RWPE2 (cell line): ENCODE measurements at regions not wholly inside any gene's neighbourhood (a gene's known extent, or its start where the extent isn't known, plus 50 kb on each side); places are given as distances from the start of the nearest gene placed in this dataset.

Experiments used
- ATAC-seq: fragments of 200-7000 bp; cut with Tn5 transposase; 3 replicates; pipeline ENCODE4 v1.9.1; 2021; ENCODE audit warnings: low read depth
- DNase-seq: peaks from one replicate; pipeline ENCODE4 v3.0.0-alpha.2; 2020; ENCODE audit warnings: low spot score
- H3K27ac ChIP-seq: fragments of 450-650 bp; 2 replicates; pipeline ENCODE4 v1.5.1; 2017; ENCODE audit warnings: mild to moderate bottlenecking; ENCODE audit not compliant: poor library complexity, severe bottlenecking
- H3K27me3 ChIP-seq: fragments of 250-450 bp; sonication (Bioruptor Pico); 2 replicates; pipeline ENCODE4 v1.5.1; 2021; ENCODE audit warnings: mild to moderate bottlenecking, moderate library complexity; ENCODE audit not compliant: insufficient read depth, poor library complexity, severe bottlenecking
- H3K36me3 ChIP-seq: fragments of 250-450 bp; sonication (Bioruptor Pico); 2 replicates; pipeline ENCODE4 v1.5.1; 2020; ENCODE audit warnings: low read depth, mild to moderate bottlenecking, moderate library complexity
- H3K4me1 ChIP-seq: fragments of 250-450 bp; sonication (Bioruptor Pico); 2 replicates; pipeline ENCODE4 v1.5.1; 2021; ENCODE audit warnings: mild to moderate bottlenecking, moderate library complexity; ENCODE audit not compliant: insufficient read depth, poor library complexity, severe bottlenecking
- H3K4me3 ChIP-seq: fragments of 250-450 bp; sonication (Bioruptor Pico); 2 replicates; pipeline ENCODE4 v1.5.1; 2021; ENCODE audit warnings: mild to moderate bottlenecking, moderate library complexity; ENCODE audit not compliant: severe bottlenecking
- H3K9me3 ChIP-seq: fragments of 250-450 bp; sonication (Bioruptor Pico); 2 replicates; pipeline ENCODE4 v1.5.1; 2021; ENCODE audit warnings: mild to moderate bottlenecking, moderate library complexity; ENCODE audit not compliant: severe bottlenecking
- CTCF ChIP-seq: fragments of 450-650 bp; IDR thresholded peaks from one replicate; pipeline ENCODE4 v1.5.1; 2017; ENCODE audit warnings: mild to moderate bottlenecking, moderate library complexity; ENCODE audit not compliant: poor library complexity, severe bottlenecking

GRCh38 chr1:30173560-30173959 lies 549.8 kb downstream of the MATN1 start:
- H3K4me1 ChIP-seq = no peaks in the 10 kb centered on the region
- ATAC-seq (no peak), DNase-seq (no peak)
- H3K36me3 ChIP-seq = no peaks in the 10 kb centered on the region
- H3K27ac ChIP-seq = no peak overlapping the region
- H3K9me3 ChIP-seq = no peaks in the 10 kb centered on the region
- peaks cover 20% of the 10 kb centered on the region for H3K27me3 ChIP-seq
- TF ChIP-seq CTCF = no peak
- H3K4me3 ChIP-seq = no peak overlapping the region

GRCh38 chr1:30172757-30173156 lies 550.6 kb downstream of the MATN1 start:
- Histone ChIP-seq H3K4me3 (no peak overlapping the region), H3K36me3 (no peaks in the 10 kb centered on the region), H3K4me1 (no peaks in the 10 kb centered on the region), H3K27ac (no peak overlapping the region), H3K27me3 (peaks cover 25% of the 10 kb centered on the region), H3K9me3 (no peaks in the 10 kb centered on the region)
- no peak for DNase-seq
- no peak; the same call in 2 of the 3 replicates for ATAC-seq
- no peak for TF ChIP-seq CTCF

- Histone ChIP-seq H3K27me3 (peaks cover 25% of the 10 kb centered on the region), H3K27ac (no peak overlapping the region), H3K36me3 (no peaks in the 10 kb centered on the region), H3K9me3 (no peaks in the 10 kb centered on the region), H3K4me1 (no peaks in the 10 kb centered on the region), H3K4me3 (no peak overlapping the region)
- no peak for TF ChIP-seq CTCF
- DNase-seq = no peak
- ATAC-seq = no peak
These were observed 551.1 kb downstream of the MATN1 start for GRCh38 chr1:30172299-30172694.

GRCh38 chr1:30171537-30172298 lies 551.7 kb downstream of the MATN1 start:
- no peak for DNase-seq
- H3K9me3 ChIP-seq = no peaks in the 10 kb centered on the region
- no peak overlapping the region for H3K27ac ChIP-seq
- H3K27me3 ChIP-seq = peaks cover 22% of the 10 kb centered on the region
- no peak for ATAC-seq
- H3K36me3 ChIP-seq = no peaks in the 10 kb centered on the region
- no peak for TF ChIP-seq CTCF
- H3K4me1 ChIP-seq = no peaks in the 10 kb centered on the region
- no peak overlapping the region for H3K4me3 ChIP-seq

GRCh38 chr1:30169269-30169668 lies 554.1 kb downstream of the MATN1 start:
- no peak for ATAC-seq
- Histone ChIP-seq H3K36me3 (no peaks in the 10 kb centered on the region), H3K4me3 (no peak overlapping the region), H3K9me3 (no peaks in the 10 kb centered on the region), H3K27me3 (peaks cover 19% of the 10 kb centered on the region), H3K27ac (no peak overlapping the region), H3K4me1 (no peaks in the 10 kb centered on the region)
- TF ChIP-seq CTCF = no peak
- DNase-seq = no peak
